Liver (tissue), 8 donors: ENCODE measurements at regions not wholly inside any gene's neighbourhood (a gene's known extent, or its start where the extent isn't known, plus 50 kb on each side); places are given as distances from the start of the nearest gene placed in this dataset.

Source experiments
- DNase-seq: peaks from one replicate; pipeline ENCODE4 v3.0.0-alpha.2; 2017; ENCODE audit warnings: low spot score
- H3K27ac ChIP-seq, 2 donors: one replicate each; pipeline ENCODE4 v1.7.0; 2013; ENCODE audit warnings: inconsistent platforms in 2 of 2, low read length in 2 of 2, control low read depth in 1 of 2, low read depth in 1 of 2, mild to moderate bottlenecking in 1 of 2
- H3K27me3 ChIP-seq, 4 donors: one replicate each; pipeline versions ENCODE4 v1.6.1 to v1.7.0; 2013; ENCODE audit warnings: low read length in 3 of 4, inconsistent platforms in 1 of 4, mild to moderate bottlenecking in 1 of 4, moderate library complexity in 1 of 4; ENCODE audit not compliant: control insufficient read depth in 4 of 4, insufficient read depth in 4 of 4
- H3K36me3 ChIP-seq, 4 donors: one replicate each; pipeline versions ENCODE4 v1.6.1 to v1.7.0; 2013; ENCODE audit warnings: low read length in 3 of 4, mild to moderate bottlenecking in 3 of 4, low read depth in 1 of 4, moderate library complexity in 1 of 4; ENCODE audit not compliant: control insufficient read depth in 4 of 4, insufficient read depth in 3 of 4
- H3K4me1 ChIP-seq, 4 donors: one replicate each; pipeline versions ENCODE4 v1.6.1 to v1.7.0; 2013; ENCODE audit warnings: low read length in 3 of 4, mild to moderate bottlenecking in 3 of 4, moderate library complexity in 1 of 4; ENCODE audit not compliant: control insufficient read depth in 4 of 4, insufficient read depth in 4 of 4
- H3K4me3 ChIP-seq, 3 donors: one replicate each; pipeline versions ENCODE4 v1.6.1 to v1.7.0; 2013; ENCODE audit warnings: low read length in 3 of 3, control low read depth in 1 of 3, low read depth in 1 of 3, mild to moderate bottlenecking in 1 of 3
- H3K9ac ChIP-seq, 2 donors: one replicate each; pipeline ENCODE4 v1.7.0; 2013; ENCODE audit warnings: low read length in 2 of 2, mild to moderate bottlenecking in 2 of 2, moderate library complexity in 2 of 2, control low read depth in 1 of 2, low read depth in 1 of 2
- H3K9me3 ChIP-seq, 4 donors: one replicate each; pipeline versions ENCODE4 v1.6.1 to v1.7.0; 2013; ENCODE audit warnings: low read length in 3 of 4; ENCODE audit not compliant: control insufficient read depth in 4 of 4
- ATF3 ChIP-seq: IDR thresholded peaks from 2 replicates; pipeline ENCODE4 v1.6.1; 2016; ENCODE audit warnings: antibody characterized with exemption
- CTCF ChIP-seq: fragments of 150-350 bp; IDR thresholded peaks from 2 replicates; pipeline ENCODE4 v1.5.1; 2017; ENCODE audit warnings: improper control_type of control experiment, low read depth, low read length; ENCODE audit not compliant: missing input control
- EGR1 ChIP-seq, 2 donors: IDR thresholded peaks; 2 replicates each; pipeline ENCODE4 v1.6.1; 2016 to 2018; ENCODE audit warnings: antibody characterized with exemption in 2 of 2, low read depth in 2 of 2
- FOXA1 ChIP-seq: IDR thresholded peaks from 2 replicates; pipeline ENCODE4 v1.6.1; 2016; ENCODE audit warnings: antibody characterized with exemption
- FOXA2 ChIP-seq: IDR thresholded peaks from 2 replicates; pipeline ENCODE4 v1.6.1; 2016; ENCODE audit warnings: antibody characterized with exemption
- GABPA ChIP-seq, 2 donors: IDR thresholded peaks in 1 of 2; conservative IDR thresholded peaks in 1 of 2; 2 replicates each; pipeline ENCODE4 v1.6.1; 2016; ENCODE audit warnings: antibody characterized with exemption in 2 of 2, mild to moderate bottlenecking in 1 of 2, moderate library complexity in 1 of 2
- HNF4A ChIP-seq, 2 donors: conservative IDR thresholded peaks; 2 replicates each; pipeline ENCODE4 v1.6.1; 2016; ENCODE audit warnings: antibody characterized with exemption in 2 of 2, mild to moderate bottlenecking in 2 of 2
- HNF4G ChIP-seq: IDR thresholded peaks from 2 replicates; pipeline ENCODE4 v1.6.1; 2016; ENCODE audit warnings: antibody characterized with exemption
- JUND ChIP-seq, 2 donors: IDR thresholded peaks; 2 replicates each; pipeline ENCODE4 v1.6.1; 2016; ENCODE audit warnings: antibody characterized with exemption in 2 of 2
- MAX ChIP-seq: IDR thresholded peaks from 2 replicates; pipeline ENCODE4 v1.6.1; 2016; ENCODE audit warnings: antibody characterized with exemption
- NR2F2 ChIP-seq: IDR thresholded peaks from 2 replicates; pipeline ENCODE4 v1.6.1; 2016; ENCODE audit warnings: antibody characterized with exemption
- RAD21 ChIP-seq, 2 donors: IDR thresholded peaks; 2 replicates each; pipeline ENCODE4 v1.6.1; 2016; ENCODE audit warnings: antibody characterized with exemption in 2 of 2, mild to moderate bottlenecking in 2 of 2
- REST ChIP-seq: IDR thresholded peaks from 2 replicates; pipeline ENCODE4 v1.6.1; 2016; ENCODE audit warnings: antibody characterized with exemption, mild to moderate bottlenecking
- RXRA ChIP-seq, 2 donors: IDR thresholded peaks; 2 replicates each; pipeline ENCODE4 v1.6.1; 2017 to 2018; ENCODE audit warnings: antibody characterized with exemption in 2 of 2, mild to moderate bottlenecking in 1 of 2
- SP1 ChIP-seq: IDR thresholded peaks from 2 replicates; pipeline ENCODE4 v1.6.1; 2018; ENCODE audit warnings: antibody characterized with exemption, mild to moderate bottlenecking
- TAF1 ChIP-seq: conservative IDR thresholded peaks from 2 replicates; pipeline ENCODE4 v1.6.1; 2016; ENCODE audit warnings: antibody characterized with exemption, mild to moderate bottlenecking
- YY1 ChIP-seq: IDR thresholded peaks from 2 replicates; pipeline ENCODE4 v1.6.1; 2016; ENCODE audit warnings: antibody characterized with exemption, mild to moderate bottlenecking
- ZBTB33 ChIP-seq: IDR thresholded peaks from 2 replicates; pipeline ENCODE4 v1.6.1; 2016; ENCODE audit warnings: antibody characterized with exemption
- WGBS: extraction: QIAGEN DNeasy Blood & Tissue Kit; methylation state at CpG from one replicate; pipeline ENCODE4 v1.1.7; 2013; 5-methylcytosine and 5-hydroxymethylcytosine counted together
- donor health status: healthy.
- donor health status: healthy.
- donor health status: healthy.
- donor health status: healthy.
- donor health status: healthy.

GRCh38 chr4:81746773-81747172 is 275.1 kb upstream of the RASGEF1B start:
- Histone ChIP-seq H3K27me3 (no peaks in the 10 kb centered on the region), H3K36me3 (no peaks in the 10 kb centered on the region), H3K9ac (no peak overlapping the region), H3K27ac (no peak overlapping the region), H3K9me3 (no peaks in the 10 kb centered on the region), H3K4me1 (peaks cover 0 to 3% (median 2%) of the 10 kb centered on the region in 4 donors), H3K4me3 (no peak overlapping the region)
- WGBS: 38% methylated on average over 1 of the region's 1 CpG
- TF ChIP-seq FOXA1: no peak
- no peak for DNase-seq

- H3K36me3 ChIP-seq: no peaks in the 10 kb centered on the region
- H3K27ac ChIP-seq: no peak overlapping the region
- 86% methylated on average over 2 of the region's 2 CpGs for WGBS
Measured at GRCh38 chr4:81746071-81746470, 274.4 kb upstream of the RASGEF1B start.

More at GRCh38 chr4:81746071-81746470, 274.4 kb upstream of the RASGEF1B start:
- Histone ChIP-seq H3K27me3 (no peaks in the 10 kb centered on the region), H3K4me1 (peaks cover 0 to 3% (median 2%) of the 10 kb centered on the region in 4 donors), H3K9me3 (no peaks in the 10 kb centered on the region), H3K9ac (no peak overlapping the region), H3K4me3 (no peak overlapping the region)
- TF ChIP-seq REST (no peak), HNF4A (conservative IDR thresholded peaks at IDR 0.05) (no peak), CTCF (no peak), RAD21 (IDR thresholded peaks at IDR 0.05) (no peak), SP1 (no peak), HNF4G (no peak), MAX (no peak), RXRA (IDR thresholded peaks at IDR 0.05) (no peak), ZBTB33 (no peak), GABPA (IDR thresholded peaks at IDR 0.05 in 1 of 2, conservative IDR thresholded peaks at IDR 0.05 in 1 of 2) (no peak), FOXA1 (no peak), NR2F2 (no peak), YY1 (no peak), TAF1 (no peak), FOXA2 (no peak), ATF3 (no peak), EGR1 (IDR thresholded peaks at IDR 0.05; ENCODE audit: low read depth in 2 of 2) (no peak), JUND (IDR thresholded peaks at IDR 0.05) (no peak)
- no peak for DNase-seq
